KMS-11 (cell line): ENCODE measurements at regions not wholly inside any gene's neighbourhood (a gene's known extent, or its start where the extent isn't known, plus 50 kb on each side); places are given as distances from the start of the nearest gene placed in this dataset.

ENCODE experiments used
- H2AFZ ChIP-seq: fragments of 200-600 bp; sonication (generic); 2 replicates; pipeline ENCODE4 v1.6.1; 2016; ENCODE audit warnings: antibody characterized with exemption, mixed run types, low read depth
- H3K27ac ChIP-seq: fragments of 200-600 bp; sonication (generic); 2 replicates; pipeline ENCODE4 v1.6.1; 2016; ENCODE audit warnings: mild to moderate bottlenecking, mixed run types
- H3K27me3 ChIP-seq: fragments of 200-600 bp; sonication (generic); 2 replicates; pipeline ENCODE4 v1.6.1; 2017; ENCODE audit warnings: mild to moderate bottlenecking, low read depth, mixed run types, moderate library complexity; ENCODE audit not compliant: insufficient read depth
- H3K36me3 ChIP-seq: fragments of 200-600 bp; sonication (generic); 2 replicates; pipeline ENCODE4 v1.6.1; 2017; ENCODE audit warnings: mild to moderate bottlenecking, mixed run types; ENCODE audit not compliant: insufficient read depth
- H3K4me1 ChIP-seq: fragments of 200-600 bp; sonication (generic); 2 replicates; pipeline ENCODE4 v1.6.1; 2016; ENCODE audit warnings: mild to moderate bottlenecking, low read depth, mixed run types; ENCODE audit not compliant: poor library complexity, severe bottlenecking
- H3K4me2 ChIP-seq: fragments of 200-600 bp; sonication (generic); 2 replicates; pipeline ENCODE4 v1.7.0; 2016; ENCODE audit warnings: mild to moderate bottlenecking, mixed run types
- H3K4me3 ChIP-seq: fragments of 200-600 bp; sonication (generic); IDR thresholded peaks from 2 replicates; pipeline ENCODE4 v1.6.1; 2017; ENCODE audit warnings: low read depth, low read length, mixed read lengths; ENCODE audit not compliant: insufficient read depth
- H3K79me2 ChIP-seq: fragments of 200-600 bp; sonication (generic); 2 replicates; pipeline ENCODE4 v1.6.1; 2016; ENCODE audit warnings: low read depth, mixed run types; ENCODE audit not compliant: insufficient read depth
- H3K9ac ChIP-seq: fragments of 200-600 bp; sonication (generic); 2 replicates; pipeline ENCODE4 v1.6.1; 2016; ENCODE audit warnings: mild to moderate bottlenecking, mixed run types
- H4K20me1 ChIP-seq: fragments of 200-600 bp; sonication (generic); 2 replicates; pipeline ENCODE4 v1.6.1; 2016; ENCODE audit warnings: mild to moderate bottlenecking, mixed run types; ENCODE audit not compliant: insufficient read depth
- TF ChIP-seq, protein P1 (sequence below): fragments of 200-600 bp; sonication (generic); conservative IDR thresholded peaks from 2 replicates; pipeline ENCODE4 v1.6.1; 2017; ENCODE audit warnings: low read depth, mild to moderate bottlenecking, antibody characterized with exemption, low read length, moderate library complexity, mixed read lengths

DNA sequence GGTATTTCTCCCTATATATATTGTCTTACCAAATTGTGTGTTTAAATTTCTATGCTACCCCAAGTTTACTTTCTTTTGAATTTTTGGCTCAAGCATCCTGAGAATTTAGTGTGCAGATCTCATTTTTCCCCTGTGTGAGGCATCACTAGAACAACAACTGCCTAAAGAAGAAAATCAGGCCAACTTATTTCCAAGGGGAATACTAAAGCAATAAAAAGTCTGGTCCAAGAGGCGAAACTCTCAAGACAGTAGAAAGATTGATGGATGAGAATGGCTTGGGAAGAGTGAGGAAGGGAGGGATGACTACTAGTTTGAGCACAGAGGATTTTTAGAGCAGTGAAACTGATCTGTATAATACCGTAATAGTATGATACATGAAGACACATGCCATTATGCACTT is 86.3 kb upstream of the CFAP20DC start:
- Histone ChIP-seq H3K4me2 (no peak overlapping the region), H3K27ac (no peak overlapping the region), H3K9ac (no peak overlapping the region), H3K27me3 (no peaks in the 10 kb centered on the region), H3K4me1 (no peaks in the 10 kb centered on the region), H4K20me1 (no peaks in the 10 kb centered on the region), H3K4me3 (no peak overlapping the region), H3K36me3 (no peaks in the 10 kb centered on the region), H2AFZ (no peak overlapping the region), H3K79me2 (no peaks in the 10 kb centered on the region)
- TF ChIP-seq, protein P1, sequence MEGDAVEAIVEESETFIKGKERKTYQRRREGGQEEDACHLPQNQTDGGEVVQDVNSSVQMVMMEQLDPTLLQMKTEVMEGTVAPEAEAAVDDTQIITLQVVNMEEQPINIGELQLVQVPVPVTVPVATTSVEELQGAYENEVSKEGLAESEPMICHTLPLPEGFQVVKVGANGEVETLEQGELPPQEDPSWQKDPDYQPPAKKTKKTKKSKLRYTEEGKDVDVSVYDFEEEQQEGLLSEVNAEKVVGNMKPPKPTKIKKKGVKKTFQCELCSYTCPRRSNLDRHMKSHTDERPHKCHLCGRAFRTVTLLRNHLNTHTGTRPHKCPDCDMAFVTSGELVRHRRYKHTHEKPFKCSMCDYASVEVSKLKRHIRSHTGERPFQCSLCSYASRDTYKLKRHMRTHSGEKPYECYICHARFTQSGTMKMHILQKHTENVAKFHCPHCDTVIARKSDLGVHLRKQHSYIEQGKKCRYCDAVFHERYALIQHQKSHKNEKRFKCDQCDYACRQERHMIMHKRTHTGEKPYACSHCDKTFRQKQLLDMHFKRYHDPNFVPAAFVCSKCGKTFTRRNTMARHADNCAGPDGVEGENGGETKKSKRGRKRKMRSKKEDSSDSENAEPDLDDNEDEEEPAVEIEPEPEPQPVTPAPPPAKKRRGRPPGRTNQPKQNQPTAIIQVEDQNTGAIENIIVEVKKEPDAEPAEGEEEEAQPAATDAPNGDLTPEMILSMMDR: no peak

DNA sequence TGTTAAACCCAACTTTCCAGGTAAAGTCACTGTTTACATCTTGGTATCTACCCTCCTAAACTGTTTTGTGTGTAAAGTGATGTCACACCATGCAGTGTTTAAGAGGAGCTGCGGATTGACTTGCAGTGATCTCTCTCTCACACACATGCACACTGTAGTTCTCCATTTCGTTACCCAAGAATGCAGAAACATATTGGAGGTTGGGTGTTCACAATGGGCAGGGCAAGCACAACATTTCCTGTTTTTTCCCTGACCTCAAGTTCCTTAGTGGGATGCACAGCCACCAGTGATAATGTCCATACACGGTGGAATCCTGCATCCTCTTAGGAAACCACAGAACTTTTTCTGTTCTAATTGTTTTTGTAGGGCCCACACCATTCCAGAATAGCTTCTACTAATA is 85.3 kb upstream of the CFAP20DC start:
- TF ChIP-seq, protein P1: no peak
- H2AFZ ChIP-seq: no peak overlapping the region

DNA sequence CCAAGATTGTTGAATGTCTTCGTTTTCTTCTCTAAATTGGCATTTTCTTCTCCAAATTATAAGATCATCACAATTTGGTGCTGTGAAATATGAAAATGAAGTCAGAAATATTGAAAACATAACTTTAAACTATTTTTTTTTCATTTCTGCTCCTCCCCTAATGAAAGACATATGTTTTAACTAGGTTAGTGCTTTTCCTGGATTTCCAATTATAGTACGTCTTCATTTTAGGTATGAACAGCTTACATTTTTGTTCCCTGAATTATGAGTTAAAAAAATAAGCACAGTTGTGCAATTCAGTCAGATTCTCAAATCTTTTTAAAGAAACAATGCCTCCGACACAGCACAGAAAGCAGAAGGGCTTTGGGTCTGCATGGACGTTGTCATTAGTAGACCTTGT is 83.5 kb upstream of the CFAP20DC start:
- H4K20me1 ChIP-seq: no peaks in the 10 kb centered on the region
- no peak overlapping the region for H3K27ac ChIP-seq
- no peak overlapping the region for H3K9ac ChIP-seq
- no peaks in the 10 kb centered on the region for H3K36me3 ChIP-seq
- TF ChIP-seq, protein P1: no peak
- H3K4me3 ChIP-seq: no peak overlapping the region
- no peaks in the 10 kb centered on the region for H3K27me3 ChIP-seq
- no peak overlapping the region for H2AFZ ChIP-seq
- no peak overlapping the region for H3K4me2 ChIP-seq
- no peaks in the 10 kb centered on the region for H3K4me1 ChIP-seq
- H3K79me2 ChIP-seq: no peaks in the 10 kb centered on the region

More for the DNA sequence above, 85.3 kb upstream of the CFAP20DC start:
- no peaks in the 10 kb centered on the region for H4K20me1 ChIP-seq
- no peak overlapping the region for H3K4me3 ChIP-seq
- no peaks in the 10 kb centered on the region for H3K36me3 ChIP-seq
- no peaks in the 10 kb centered on the region for H3K27me3 ChIP-seq
- H3K79me2 ChIP-seq: no peaks in the 10 kb centered on the region
- no peaks in the 10 kb centered on the region for H3K4me1 ChIP-seq
- no peak overlapping the region for H3K27ac ChIP-seq
- H3K9ac ChIP-seq: no peak overlapping the region
- H3K4me2 ChIP-seq: no peak overlapping the region

DNA sequence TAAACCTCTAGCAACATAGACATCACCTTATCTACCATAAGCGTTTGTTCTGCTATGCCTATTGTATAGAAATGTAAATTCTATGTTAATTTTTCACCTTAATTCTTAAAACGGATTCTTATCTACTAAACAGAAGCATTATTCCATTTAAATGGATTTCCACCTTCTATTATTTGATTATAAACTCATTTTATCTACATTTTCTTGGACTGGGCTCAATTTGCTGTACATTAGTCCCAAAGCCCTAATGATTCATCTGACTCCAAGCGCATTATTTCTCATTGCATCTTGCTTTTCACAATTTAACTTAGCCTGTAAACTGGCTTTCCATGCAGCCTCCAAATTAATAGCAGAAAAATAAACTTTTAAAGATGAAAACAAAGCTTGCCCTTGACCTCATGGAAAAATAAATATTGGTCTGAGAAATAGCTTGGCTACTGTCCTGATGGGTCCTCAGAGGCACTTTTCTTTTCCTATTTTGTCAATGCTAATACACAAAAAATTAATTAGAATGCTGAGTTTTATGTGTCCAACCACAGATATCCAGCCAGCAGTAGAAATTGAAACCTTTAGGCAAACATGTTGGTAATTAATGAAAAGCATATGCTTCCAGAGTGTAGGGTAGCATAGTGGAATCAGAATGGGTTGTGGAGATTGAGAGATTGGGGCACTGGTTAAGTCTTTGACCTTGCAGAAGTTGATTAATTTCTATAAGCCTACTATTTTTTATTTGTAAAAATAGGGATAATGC is 81.4 kb upstream of the CFAP20DC start:
- no peaks in the 10 kb centered on the region for H3K36me3 ChIP-seq
- H3K27ac ChIP-seq: no peak overlapping the region
- H3K79me2 ChIP-seq: no peaks in the 10 kb centered on the region
- no peak overlapping the region for H3K9ac ChIP-seq
- no peaks in the 10 kb centered on the region for H4K20me1 ChIP-seq
- H2AFZ ChIP-seq: no peak overlapping the region
- H3K4me1 ChIP-seq: no peaks in the 10 kb centered on the region
- H3K27me3 ChIP-seq: no peaks in the 10 kb centered on the region
- TF ChIP-seq, protein P1: no peak
- H3K4me3 ChIP-seq: no peak overlapping the region
- no peak overlapping the region for H3K4me2 ChIP-seq
